HG03460 (cell line): ENCODE measurements at regions not wholly inside any gene's neighbourhood (a gene's known extent, or its start where the extent isn't known, plus 50 kb on each side); places are given as distances from the start of the nearest gene placed in this dataset.
"Not testable (repeated sequence)": the region's sequence is repeated elsewhere in the genome, so short reads cannot be mapped to it uniquely, and the experiment has no call there.

Experiments used
- ATAC-seq: cut with Tn5 transposase; IDR thresholded peaks from one replicate; pipeline ENCODE4 v1.9.1; 2021; ENCODE audit not compliant: unreplicated experiment

- no peak for ATAC-seq
These were observed 71.1 kb upstream of the RAP1B start for GRCh38 chr12:68539615-68539952.

- not testable (repeated sequence) for ATAC-seq
These were observed 69.9 kb upstream of the RAP1B start for GRCh38 chr12:68540768-68541167.

- not testable (repeated sequence) for ATAC-seq
These were observed 63.4 kb upstream of the RAP1B start for GRCh38 chr12:68547318-68547717.

GRCh38 chr12:68552605-68553195 is 58.0 kb upstream of the RAP1B start:
- ATAC-seq: not testable (repeated sequence)

- no peak for ATAC-seq
These were observed 53.5 kb upstream of the RAP1B start for GRCh38 chr12:68557011-68557730.

- no peak for ATAC-seq
These were observed 51.5 kb upstream of the RAP1B start for GRCh38 chr12:68559246-68559645.

- no peak for ATAC-seq
These were observed 50.5 kb upstream of the RAP1B start for GRCh38 chr12:68559984-68560850.

- no peak for ATAC-seq
These were observed 49.8 kb upstream of the RAP1B start for GRCh38 chr12:68560851-68561422.
